Hindlimb muscle (tissue), 1 donor: ENCODE measurements at regions not wholly inside any gene's neighbourhood (a gene's known extent, or its start where the extent isn't known, plus 50 kb on each side); places are given as distances from the start of the nearest gene placed in this dataset.

Source experiments
- DNase-seq: peaks from one replicate; pipeline ENCODE4 v3.0.0-alpha.2; 2013

GRCh38 chr9:109830545-109830944 lies 50.5 kb downstream of the PALM2AKAP2 start:
- DNase-seq, result no peak

DNA sequence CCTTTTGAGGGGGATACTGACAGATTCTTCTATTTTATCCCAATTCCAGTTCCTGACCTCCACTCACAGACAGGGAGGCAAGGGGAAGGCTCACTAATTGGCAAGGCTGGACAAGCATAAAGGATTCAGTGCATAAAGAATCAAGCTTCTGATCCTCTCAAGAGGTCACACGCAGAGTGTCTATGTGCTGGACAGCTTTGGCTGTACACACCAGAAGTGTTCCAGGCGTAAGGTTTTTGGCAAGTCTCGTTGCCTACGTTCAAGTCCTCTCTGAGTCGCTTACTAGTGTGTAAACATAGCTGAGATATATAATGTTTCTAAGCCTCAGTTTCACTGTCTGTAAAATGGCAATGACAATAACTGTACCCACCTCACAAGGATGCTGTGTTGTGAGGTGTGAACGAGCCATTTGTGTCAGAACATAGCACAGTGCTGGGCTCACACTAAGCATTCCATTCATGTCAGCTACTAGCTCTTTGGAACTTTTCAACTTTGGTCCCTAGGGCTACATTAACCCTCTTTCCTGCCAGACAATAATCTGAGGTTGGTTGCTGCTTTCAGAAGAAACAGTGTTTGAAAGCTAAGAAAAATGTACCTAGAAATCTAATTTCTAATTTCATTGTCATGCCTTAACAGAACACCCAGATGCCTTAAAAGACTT lies 52.1 kb downstream of the PALM2AKAP2 start:
- no peak for DNase-seq

DNA sequence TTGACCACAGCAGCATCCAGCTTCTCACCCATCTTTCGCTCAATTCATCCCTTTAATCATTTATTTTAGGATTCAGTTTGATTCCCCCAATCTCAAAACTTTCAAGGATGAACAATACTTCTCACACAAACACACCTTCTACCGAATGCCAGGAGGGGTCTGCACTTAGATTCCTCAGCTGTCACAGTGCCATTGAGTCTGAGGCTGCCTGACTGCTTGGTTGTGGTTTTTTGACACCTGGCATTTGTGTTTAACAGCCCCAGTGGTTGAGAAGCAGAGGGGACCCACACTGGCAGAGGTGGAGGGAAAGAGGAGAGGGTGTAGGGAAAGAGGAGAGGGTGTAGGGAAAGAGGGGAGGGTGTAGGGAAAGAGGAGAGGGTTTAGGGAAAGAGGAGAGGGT lies 54.9 kb downstream of the PALM2AKAP2 start:
- no peak for DNase-seq

DNA sequence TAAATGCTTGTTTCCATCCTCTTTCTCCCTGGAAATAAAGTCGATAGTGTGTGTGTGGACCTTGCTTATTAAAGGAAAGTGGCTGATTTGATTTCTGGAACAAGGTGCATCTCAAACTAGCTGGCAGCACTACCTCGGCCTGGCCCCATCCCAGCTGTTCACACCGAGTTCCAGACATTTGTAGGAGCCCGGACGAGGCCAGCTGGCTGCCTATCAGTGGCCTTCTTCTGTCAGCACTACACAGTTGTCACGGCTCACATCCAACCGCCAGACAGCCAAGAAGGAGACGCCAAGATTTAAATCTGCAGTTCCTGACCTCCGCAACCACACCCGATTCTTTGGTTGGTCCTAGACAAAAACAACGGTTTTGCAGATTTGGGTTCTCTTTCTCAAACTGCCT lies 63.6 kb downstream of the PALM2AKAP2 start:
- peak; percentile 85 for DNase-seq

DNA sequence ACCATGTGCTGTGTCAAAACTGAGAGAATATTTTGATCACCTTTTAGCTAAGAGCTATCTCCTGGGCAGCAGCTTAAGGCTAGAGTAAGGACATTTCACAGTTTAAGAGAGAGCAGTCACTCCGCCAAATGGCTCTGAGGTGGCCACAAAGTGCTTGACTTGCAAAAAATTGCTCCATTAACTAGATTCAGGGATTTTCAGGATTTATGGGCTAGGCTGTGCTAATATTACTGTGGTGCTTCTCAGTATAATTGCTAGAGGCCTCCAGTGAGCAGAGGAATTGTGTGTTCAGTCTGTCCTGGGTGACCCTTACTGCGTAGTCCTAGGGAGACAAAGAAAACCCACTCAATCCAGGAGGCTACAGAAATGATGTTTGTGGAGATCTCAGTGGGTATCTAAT lies 65.2 kb downstream of the PALM2AKAP2 start:
- DNase-seq, result no peak

GRCh38 chr9:109846776-109847175 lies 66.8 kb downstream of the PALM2AKAP2 start:
- no peak for DNase-seq

DNA sequence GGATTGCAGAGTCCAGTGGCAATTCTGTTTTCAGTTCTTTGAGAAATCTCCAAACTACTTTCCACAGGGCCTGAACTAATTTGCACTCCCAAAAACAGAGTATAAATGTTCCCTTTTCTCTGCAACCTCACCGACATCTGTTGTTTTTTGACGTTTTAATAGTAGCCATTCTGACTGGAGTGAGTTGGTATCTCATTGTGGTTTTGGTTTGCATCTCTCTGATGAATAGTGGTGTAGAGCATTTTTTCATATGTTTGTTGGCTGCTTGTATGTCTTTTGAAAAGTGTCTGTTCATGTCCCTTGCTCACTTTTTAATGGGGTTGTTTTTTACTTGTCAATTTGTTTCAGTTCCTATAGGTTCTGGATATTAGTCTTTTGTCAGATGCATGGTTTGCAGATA lies 72.6 kb downstream of the PALM2AKAP2 start:
- DNase-seq, result no peak

- no peak for DNase-seq
These were observed 75.5 kb downstream of the PALM2AKAP2 start for GRCh38 chr9:109855540-109855939.

DNA sequence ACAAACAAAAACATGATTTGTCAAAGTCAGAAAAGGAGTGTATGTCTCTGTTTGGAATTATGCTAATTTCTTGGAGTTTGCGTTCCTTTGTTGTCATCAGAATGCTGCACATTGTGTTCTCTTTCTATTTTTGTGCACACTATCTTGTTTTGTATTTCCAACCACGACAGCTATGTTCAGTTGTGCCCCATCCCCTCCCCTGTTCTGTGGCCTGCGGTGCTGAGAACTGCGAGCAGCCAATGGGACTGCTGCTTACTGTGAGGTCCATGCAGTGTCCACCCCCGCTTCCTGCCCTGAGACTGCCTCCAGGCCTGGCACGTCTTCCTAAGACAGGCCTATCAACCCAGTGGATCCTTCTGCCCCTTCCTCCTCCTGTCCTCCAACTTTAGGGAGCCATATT lies 76.8 kb downstream of the PALM2AKAP2 start:
- DNase-seq, result no peak

DNA sequence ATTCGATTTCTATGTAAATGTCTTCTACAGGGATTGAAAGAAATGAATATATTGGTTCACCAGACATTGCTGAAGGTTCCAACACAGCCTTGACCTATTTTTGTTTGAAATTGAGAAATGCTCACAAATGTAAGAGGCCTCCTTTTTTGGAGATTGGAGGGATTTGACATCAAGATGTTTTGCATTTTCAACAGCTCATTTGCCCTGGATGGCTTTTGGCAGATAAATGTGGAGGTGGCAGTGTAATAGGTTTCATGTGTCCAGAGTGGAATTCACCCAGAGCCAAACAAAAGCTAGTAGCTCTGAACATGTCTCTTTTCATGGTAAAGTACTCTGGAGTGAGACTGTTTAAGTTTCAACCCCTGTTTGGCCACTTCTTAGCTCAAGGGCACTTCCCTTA lies 77.3 kb downstream of the PALM2AKAP2 start:
- DNase-seq, result peak; percentile 57

DNA sequence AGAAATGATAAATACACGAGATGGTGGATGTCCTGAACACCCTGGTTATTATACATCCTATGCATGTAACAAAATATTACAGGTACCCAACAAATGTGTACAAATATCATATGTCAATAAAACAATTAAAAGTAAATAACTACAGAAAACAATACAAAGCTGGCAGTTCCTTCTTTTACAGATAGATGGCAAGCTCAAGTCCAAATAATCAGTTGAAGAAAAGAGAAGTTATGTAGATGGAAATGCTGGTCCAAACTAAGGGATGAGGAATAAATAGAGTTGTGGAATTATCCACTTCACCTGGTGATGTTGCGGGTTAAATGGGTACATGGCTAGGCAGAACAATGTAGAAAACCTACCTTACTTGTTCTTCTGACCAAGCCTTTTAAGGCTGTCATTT lies 79.4 kb downstream of the PALM2AKAP2 start:
- no peak for DNase-seq

GRCh38 chr9:109860521-109860920 lies 80.5 kb downstream of the PALM2AKAP2 start:
- no peak for DNase-seq

DNA sequence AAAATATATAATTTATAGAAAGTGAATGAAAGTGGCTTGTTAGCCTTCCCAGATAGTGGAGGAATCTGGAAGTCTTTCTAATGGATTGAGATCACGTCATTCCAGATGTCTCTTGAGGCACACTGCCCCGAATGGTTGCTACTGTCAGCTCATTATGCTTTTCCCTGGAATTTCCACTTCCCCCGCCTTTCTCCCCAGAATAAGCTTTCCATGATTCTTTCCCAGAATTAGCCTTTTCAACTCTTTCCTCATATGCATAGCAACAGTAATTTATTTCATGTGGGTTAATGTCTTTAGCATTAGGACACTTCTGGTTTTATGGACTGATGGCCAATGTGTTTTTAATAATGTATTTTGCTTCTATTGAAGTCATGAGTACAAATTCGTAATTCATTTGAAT lies 81.5 kb downstream of the PALM2AKAP2 start:
- DNase-seq, result peak; percentile 90

DNA sequence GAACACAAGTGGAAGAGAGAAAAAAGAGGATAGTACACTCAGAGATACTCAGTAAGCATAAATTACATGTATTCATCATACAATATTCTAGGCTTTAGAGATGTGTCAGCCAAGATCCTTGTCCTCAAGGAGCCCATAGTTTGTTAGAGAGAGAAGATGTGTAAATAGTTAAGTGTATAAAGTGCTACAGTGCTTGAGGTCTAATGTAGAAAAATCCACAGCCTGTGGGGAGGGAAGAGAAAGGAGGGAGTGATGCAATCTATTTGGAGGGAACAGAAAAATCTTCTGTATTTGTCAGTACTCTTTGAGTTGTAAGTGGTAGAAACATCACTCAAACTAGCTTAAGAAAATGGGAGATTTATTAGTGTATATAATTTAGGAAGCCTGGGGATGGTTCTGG lies 81.9 kb downstream of the PALM2AKAP2 start:
- DNase-seq, result no peak

GRCh38 chr9:109862452-109862851 lies 82.5 kb downstream of the PALM2AKAP2 start:
- DNase-seq, result no peak

DNA sequence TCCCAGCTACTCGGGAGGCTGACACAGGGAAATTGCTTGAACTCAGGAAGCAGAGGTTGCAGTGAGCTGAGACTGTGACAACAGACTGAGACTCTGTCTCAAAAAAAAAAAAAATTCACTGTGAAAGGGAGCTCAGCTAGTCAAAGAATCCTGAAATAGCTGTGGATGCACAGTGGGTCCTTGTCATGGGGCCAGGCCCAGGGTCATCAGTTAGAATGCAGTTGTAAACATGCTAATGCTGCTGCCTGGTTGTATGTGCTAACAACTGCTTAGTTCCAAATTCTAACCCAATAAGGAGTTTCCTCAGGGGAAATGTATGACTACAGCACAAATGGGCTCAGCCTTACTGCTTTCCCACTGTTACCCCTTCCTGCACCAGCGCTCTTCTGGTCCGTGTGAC lies 84.0 kb downstream of the PALM2AKAP2 start:
- no peak for DNase-seq

- no peak for DNase-seq
These were observed 85.5 kb downstream of the PALM2AKAP2 start for GRCh38 chr9:109865521-109865920.

DNA sequence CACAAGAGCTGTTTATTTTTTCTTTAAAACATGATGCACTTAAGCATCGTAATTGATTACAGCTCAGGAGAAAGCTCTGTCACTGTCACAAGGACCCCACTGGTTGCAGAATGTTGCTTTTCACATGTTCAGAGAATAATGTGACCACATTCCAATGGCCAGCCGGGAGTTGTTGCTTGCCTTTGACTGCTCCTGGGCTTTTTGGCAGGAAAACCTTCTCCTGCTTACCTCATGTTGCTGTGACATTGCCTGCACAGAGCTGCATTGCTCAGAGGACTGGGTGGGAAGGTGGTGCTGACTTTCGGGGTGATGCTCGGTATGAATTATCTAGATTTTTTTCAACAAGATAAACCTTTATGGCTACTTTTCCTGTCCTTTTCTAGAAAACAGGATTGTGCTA lies 88.2 kb downstream of the PALM2AKAP2 start:
- no peak for DNase-seq

DNA sequence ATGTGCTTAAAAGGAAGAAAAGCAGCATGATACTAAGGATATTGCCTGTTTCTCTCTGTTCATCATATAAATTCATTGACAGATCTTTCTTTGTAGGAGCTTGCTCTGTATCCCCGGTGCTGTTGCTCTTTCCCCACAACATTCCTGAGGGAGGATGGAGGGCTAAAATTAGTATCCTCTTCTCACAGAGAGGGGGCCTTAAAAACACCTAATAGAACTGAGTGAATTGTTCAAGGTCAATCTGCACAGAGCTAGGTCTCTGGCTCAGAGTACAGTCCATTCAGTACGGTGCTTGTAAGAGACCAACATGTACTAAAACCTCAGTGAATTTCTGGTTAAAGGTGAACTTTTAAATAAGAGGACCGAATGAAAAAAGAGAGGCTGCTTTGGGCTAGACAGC lies 88.7 kb downstream of the PALM2AKAP2 start:
- no peak for DNase-seq

DNA sequence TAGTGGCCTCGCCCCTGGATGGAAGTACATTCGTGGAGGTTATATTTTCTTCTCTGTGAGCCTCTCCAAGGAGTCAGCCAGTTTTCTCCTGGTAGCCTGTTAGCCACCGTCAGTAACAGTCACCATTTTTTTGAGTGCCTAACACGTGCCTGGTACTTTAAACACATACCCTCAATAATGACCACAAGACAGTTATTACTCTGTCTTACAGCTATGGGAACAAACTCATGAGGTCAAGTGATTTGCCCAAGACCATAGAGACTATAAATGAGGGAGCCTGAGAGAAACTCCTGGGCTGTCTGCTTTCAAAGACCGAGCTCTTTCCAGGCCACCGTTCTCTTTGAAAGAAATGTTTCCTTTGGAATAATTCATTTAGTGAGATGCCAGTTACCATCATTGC lies 90.4 kb downstream of the PALM2AKAP2 start:
- no peak for DNase-seq

DNA sequence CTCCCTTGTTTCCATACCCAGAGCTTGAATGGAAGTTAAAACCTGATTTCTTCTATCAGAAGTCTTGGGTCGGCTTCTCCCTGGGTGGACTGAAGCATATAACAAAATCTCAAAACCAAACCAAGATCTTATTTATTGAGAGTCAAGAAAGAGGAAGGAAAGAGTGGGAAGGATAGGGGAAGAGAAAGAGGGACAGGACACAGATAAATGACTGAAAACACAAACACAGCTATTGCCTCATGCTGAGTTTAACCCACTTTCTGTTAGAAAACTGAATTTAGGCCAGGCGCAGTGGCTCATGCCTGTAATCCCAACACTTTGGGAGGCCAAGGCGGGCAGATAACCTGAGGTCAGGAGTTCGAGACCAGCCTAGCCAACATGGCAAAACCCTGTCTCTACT lies 92.9 kb downstream of the PALM2AKAP2 start:
- DNase-seq, result no peak

DNA sequence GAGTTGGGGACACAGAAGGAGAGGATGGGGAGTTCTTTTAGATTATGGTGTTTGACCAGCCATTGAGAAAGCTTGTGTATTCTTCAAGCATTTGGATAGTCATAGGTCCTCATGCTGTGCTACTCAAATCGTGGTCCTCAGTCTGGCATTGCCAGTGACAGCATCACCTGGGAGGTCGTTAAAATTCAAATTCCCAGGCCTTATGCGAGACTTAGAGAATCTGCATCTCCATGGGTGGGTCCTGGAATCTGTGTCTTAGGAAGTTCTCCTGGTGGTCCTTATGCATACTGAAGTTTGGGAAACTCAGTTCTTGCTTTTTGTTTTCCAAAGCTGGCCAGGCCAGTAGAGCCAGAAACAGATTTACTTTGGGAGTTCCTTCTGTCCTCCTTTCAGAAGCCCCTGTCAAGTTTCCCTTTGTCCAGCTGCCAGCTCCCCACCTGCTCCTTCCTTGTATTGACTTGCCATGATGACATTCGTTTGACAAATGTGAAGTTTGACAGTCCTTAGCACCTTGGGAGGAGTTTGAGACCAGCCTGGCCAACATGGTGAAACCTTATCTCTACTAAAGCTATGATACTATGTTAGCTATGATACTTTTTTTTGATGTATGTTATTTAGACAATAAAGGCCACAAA lies 95.6 kb downstream of the PALM2AKAP2 start:
- no peak for DNase-seq

GRCh38 chr9:109880276-109881169 lies 100.5 kb downstream of the PALM2AKAP2 start:
- DNase-seq, result no peak

- DNase-seq, result no peak
These were observed 103.6 kb downstream of the PALM2AKAP2 start for GRCh38 chr9:109883623-109884022.
